Stimulated activated CD4-positive, alpha-beta T cell treated with anti-CD3 and anti-CD28 coated beads, Interleukin-2, amount 100 ng/mL, for 48 hours (primary cell): ENCODE measurements at regions not wholly inside any gene's neighbourhood (a gene's known extent, or its start where the extent isn't known, plus 50 kb on each side); places are given as distances from the start of the nearest gene placed in this dataset.

Experiments used
- DNase-seq, 2 donors: peaks; one replicate each; pipeline ENCODE4 v3.0.0-alpha.2; 2020

DNA sequence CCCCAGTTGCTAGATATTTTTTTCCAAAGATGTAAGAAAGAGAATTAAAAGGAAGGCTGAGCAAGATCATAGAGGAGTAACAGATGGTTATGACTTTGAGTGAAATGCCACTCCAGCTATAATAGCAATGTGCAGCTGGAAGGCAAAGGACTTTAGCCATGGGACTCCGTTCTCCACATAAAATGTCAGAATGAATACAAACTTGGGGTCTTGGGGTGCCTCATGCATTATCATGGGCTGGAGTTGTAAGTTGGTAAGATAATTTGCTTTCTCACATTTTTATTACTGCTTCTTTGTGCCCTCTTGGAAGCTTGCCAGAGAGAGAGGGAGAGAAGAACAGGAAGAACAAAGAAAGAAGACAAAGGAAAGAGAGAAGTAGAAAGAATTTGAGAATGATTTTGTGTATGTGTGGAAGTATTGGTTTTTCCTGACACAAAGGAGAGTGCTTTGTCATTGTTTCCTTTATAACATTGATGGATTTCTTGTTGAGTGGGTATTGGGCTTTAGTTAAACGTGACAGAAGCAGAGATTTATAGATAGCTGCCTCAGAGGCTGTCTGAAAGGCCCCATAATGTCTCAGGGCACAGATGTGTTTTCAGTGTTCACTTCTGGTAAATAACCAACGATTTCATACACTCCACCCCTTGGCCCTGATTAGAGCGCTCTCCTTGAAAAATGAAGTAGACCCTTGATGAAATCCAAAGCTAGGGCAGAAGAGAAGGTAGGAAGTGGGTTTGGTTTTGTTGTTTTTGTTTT is 715.3 kb downstream of the NR2F2 start:
- DNase-seq = no peak

DNA sequence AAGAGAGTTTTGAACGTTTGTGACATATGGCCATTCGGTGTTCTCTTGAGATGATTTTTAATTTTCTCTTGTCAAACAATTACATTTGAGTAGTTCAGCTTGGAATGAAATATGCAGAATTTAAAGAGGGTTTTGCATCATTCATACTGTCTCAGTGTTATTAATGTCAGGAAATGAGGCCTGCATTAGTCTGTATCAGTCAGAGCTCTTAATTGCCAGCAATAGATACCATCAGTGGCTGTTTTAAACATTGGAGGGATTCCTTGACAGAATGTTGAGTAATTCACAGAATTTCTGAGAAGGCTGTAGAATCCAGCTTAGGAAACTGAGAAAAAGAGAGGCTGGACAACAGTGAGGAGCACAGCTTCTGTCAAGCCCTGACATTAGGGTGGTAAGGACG is 722.0 kb downstream of the NR2F2 start:
- no peak for DNase-seq

DNA sequence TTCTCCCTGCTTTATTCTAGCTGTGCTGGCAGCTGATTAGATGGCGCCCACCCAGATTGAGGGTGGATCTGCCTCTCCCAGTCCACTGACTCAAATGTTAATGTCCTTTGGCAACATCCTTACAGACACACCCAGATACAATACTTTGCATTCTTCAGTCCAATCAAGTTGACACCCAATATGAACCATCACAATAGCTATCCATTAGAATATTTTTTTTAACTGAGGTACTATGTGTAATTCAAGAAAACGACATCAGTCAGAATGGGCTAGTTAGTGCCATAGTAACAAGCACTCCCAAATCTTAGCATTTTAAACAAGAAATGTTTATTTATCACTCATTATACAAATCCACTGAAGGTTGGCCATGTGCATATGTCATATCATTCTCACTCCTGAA is 723.1 kb downstream of the NR2F2 start:
- DNase-seq = no peak

DNA sequence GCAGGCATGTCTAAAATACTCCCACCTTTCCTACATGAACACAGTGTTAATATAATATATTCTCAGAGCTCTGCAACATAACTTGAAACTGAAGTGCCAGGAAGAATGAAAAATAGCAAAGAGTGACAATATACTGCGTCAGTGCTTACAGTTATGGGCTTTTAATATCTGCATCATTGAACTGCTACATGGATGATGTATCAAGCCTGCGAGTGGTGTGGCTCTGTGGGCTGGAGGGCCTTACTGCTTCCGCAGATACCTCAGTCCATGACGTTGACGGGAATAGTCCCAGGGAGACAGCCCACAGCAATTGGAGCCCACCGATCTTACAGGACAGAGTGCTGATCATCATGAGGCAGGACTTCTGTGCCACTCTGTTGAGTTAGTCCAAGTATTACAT is 727.0 kb downstream of the NR2F2 start:
- DNase-seq = no peak

DNA sequence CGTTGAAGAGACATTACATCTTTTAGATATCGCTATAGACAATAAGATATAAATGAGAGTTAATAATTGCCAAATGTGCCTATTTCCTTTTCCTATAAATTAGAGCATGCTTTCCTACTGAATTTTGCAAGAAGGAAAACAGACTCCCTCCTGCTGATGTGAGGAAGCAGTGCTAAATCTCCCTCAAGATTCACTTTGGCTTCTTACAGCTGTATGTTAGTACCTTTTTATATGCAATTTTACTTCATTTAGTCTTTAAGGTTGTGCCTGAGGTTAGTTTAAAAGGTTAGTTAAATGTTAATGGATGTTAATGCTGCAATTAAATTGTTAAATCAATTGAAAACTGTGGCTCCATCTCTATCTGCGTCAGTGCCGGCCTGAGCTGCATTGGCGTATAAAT is 728.8 kb downstream of the NR2F2 start:
- no peak for DNase-seq

DNA sequence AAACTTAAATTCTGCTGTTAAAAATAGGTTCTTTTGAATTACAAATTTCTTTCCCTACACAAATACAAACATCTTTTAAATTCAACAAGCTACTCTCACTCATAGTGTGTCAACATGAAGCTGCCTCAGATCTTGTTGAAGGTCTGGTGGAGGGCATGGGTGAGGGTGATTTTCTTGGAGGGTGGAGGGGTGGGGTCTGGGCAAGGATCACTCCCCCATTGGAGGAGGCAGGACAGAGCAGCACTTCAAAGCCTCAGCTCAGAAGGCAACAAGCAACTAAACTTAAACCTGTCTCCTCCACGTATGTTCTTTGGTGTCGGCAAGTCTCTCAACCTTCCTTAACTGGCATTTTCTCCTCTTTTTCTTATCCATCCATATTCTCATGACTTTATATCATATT is 730.9 kb downstream of the NR2F2 start:
- no peak for DNase-seq

DNA sequence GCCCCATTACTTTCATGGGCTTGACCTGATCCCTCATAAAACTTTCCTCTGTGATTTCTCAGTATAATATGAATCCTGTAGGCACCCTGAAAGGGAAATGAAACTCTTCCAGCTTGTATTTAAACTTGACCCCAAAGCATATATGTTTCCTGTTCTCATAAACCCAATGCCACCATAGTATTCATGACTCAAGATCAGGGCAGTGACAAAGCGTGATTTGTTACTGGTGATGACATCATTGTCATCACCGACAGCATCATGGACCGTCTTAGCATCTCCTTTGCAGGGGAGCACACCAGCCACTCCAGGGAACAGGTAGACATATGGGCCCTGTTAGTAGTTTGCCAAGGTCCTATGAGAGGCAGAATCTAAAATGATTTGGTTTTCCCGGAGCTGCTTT is 741.2 kb downstream of the NR2F2 start:
- no peak for DNase-seq

DNA sequence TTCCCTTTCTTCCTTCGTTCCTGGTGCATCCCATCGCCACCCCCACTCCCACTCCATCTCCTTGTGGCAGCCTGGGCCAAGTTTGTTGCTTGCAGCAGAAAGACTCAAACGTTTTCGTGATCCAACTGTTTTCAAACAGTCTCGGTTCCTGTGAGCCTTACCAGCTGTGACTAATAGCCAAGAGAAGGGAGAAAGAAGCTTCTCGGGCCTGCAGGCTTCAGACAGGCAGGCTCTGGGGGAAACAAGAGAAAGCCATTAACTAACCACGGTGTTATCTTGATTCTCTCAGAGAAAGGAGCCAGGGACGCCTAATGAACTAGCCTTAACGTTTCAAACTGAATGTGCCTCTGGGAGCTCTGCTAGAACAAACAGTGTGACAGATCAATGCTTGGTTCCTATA is 742.0 kb downstream of the NR2F2 start:
- no peak for DNase-seq

DNA sequence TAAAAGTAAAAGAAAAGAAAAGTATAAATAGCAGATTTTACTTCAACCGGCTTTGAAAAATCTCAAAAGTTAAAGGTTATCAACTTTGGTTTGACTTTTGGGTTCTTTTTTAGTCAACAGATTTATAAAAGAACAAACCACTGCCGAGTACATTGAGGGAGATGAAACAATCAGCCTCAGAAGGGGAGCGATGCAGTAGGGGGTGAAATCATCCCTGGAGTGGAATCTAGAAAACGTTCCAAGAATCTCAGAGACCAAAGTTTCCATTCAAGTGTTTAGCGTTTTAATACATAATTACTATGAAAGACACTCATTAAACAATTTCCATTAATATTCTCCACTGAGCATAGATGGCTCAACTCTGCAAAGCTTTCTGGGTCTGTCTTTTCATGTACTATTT is 745.5 kb downstream of the NR2F2 start:
- DNase-seq = no peak

DNA sequence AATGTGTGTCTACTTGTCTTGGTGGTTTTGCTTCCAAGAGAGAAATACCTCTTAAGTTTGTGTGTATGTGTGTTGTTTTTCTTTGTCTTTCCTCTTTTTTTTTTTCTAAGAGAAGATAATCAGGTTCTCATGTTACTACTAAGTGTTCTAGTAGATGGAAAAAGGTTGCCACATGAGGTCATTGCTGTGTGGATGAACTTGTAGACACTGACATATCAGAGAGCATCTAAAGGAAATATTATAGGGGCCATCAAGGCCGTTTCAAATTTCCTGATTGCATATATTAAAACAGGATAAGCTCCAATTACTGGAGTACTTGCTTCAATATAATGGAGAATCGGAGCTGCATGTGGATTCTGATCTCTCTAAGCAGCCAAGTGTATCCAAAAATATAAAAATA is 747.5 kb downstream of the NR2F2 start:
- no peak for DNase-seq

DNA sequence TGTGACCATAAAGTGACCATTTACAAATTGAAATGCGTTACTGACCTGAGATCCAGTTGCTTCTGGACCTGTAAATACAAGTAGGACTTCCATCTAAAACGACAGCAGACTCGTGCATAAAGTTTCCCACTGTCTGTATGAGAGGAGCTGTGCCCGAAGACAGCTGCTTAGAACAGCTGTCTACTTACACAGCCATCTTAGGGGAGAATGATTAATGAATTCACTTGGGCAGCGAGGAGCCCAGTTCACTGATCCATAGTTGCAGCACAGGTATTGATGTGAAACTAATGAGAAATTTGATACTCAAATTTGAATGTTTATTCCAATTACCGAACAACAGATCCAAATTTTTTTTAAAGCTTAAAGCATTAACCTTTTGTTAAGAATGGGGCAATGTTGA is 748.1 kb downstream of the NR2F2 start:
- no peak for DNase-seq

DNA sequence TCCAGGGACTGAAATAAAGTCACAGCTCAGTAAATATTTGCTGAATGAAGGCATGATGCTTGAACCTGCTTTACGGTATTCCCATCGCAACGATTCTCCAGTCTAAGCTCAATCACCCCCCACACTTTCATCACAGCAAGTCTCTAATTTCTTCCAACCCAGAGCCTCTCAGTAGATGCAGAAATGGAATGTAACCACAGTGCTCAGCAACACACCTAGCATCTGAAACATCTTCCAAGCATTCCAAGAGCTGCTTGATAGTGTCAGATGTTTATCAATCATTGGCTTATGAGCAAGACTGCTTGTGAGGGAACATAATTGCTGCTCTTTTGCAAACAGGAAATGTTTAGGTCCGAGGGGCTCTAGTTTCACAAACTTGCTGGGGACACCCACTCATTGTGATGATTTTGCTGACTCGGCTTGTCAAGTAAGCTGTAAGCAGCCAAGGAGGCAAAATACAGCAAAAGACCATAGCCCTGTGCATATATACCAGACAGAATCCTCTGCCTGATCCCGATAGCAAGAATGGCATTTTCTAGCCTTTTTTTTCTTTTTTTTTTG is 751.2 kb downstream of the NR2F2 start:
- DNase-seq = no peak

DNA sequence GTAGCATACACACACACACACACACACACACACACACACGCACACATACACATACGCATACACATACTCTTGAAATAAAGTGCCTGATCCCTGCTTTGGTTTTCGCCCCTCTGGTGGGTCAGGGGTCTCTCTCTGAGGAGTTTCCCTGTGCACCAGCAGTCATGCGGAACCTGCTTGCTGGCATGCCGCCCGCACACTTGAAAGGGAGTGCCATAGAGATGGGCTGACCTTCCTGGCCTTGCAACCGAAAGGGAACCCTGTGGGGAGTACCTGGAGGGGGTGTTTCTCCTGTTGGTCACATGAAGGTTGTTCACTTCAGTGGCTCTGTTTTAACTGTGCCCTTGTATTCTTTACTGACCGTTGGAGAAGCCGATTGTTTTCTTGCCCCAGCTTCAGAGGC is 752.3 kb downstream of the NR2F2 start:
- DNase-seq = no peak

DNA sequence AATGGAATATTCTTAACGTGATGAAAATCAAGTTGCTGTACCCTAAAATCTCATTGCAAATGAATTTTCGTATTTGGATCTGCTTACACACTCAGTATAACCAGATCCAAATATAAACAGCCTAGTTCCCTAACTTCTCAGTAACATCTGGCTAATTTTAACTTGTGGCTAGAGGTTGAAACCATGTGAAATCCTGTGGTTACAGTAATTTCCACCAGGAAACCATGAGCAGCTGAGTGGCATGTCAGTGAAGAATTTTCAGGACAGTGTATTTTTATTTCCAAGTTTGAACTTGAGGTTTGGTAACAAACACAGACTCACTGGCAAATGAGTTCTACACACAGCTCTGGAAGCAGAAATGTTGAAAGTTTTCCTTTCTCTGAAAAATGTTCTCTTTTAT is 754.1 kb downstream of the NR2F2 start:
- DNase-seq = no peak

DNA sequence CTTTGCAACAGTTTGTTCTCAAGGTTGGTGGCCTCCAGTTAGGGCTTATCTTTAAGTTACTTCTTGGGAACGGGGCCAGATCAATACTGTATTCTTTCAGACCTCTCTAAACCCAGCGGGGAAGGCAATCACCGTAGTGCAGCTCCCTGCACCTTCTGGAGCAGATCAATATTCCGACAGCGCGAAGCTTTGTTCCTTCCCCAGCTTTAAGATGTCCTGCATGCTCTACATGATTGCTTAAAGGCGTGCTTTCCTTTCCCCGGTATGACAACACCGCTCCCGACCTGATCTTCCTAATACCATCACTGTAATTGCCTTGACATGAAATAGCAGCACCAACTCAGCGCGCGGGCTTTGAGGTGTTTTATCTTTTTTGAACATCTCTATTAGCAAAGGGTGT is 755.2 kb downstream of the NR2F2 start:
- DNase-seq = no peak

DNA sequence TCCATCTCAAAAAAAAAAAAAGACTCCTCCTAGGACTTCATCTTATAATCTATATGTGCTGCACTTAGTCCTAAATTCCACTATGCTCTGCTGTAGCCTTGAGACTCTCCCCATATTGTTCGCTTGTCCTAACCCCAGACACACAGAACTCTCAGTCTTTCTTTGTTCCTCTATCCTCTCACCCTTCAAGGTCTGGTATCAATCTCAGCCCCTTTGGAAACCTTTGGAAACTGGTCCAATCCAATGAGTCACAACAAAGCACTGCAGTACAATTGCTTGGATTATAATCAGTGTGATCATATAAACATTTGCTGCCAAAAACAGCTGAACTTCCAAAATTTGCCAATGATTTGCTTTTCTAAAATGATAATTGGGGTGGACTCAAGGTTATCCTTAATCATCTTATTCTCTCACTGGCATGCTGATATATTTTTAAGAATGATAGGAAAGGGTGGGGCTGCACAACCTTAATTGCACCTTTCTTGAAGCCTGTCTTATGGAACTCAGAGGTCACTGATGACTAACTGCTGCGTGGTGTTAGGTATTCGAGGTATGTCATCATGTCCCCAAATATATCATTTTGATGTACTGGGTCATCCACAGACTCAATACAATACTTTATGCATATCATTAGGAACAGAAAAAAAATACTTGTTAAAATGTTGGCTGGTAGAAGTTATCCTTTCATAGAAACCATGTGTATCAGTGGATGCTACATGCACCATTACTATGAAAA is 756.7 kb downstream of the NR2F2 start:
- DNase-seq = no peak

DNA sequence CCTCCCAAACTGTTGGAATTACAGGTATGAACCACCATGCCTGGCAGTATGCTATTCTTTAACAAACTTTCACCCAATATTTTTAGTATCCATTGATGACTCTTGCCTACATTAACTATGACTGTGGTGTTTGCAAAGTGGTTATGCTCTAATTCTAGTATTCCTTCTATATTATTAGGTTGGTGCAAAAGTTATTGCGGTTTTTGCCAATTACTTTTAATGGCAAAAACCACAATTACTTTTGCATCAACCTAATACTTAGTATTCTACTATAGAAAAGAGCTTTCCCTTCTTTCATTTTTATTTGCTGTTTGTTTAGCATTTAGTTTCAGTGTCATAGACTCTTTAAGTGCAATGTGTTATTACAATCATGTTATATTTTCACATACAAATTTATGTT is 760.6 kb downstream of the NR2F2 start:
- DNase-seq = no peak

DNA sequence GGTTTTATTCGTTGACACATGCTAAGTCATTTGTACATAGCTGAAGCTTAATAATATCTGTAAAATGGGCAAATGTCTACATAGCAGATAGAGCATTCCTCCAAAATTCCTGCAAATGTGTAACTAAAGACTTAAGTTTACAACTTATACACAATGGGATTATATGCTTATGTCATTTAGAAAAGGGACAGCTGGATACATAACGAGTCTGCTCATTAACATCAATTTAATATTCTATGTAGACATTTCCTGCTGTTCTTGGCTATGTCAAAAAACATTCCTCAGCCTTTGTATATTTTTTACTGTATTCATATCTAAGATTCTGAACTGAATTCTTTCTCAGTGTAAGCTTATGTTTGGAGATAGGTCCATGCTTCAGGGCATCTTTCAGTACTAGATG is 762.2 kb downstream of the NR2F2 start:
- DNase-seq = no peak

DNA sequence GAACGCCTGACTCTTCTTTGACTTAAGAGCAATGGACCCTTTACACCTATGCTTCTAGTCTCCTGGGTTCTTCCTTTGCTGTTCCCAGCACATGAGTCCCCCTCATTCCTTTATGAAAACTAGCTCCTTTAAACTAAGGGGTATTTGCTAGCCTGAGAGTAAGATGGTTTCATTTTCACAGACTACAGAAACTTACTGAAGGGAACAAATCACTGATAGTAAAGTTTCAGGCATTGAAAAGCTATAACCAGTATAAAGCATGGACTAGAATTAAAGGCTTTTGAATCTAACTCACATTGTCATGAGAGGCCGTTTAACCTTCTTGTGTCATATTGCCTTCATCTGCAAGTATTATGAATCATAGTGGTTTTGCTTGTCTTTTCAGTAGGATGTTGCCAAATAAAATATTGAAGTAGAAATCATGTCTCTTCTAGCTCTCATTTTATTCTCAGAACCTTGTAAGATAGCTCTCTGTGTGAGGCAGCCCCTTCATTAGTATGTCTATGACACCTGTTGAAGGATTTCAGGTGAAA is 765.9 kb downstream of the NR2F2 start:
- DNase-seq = no peak

DNA sequence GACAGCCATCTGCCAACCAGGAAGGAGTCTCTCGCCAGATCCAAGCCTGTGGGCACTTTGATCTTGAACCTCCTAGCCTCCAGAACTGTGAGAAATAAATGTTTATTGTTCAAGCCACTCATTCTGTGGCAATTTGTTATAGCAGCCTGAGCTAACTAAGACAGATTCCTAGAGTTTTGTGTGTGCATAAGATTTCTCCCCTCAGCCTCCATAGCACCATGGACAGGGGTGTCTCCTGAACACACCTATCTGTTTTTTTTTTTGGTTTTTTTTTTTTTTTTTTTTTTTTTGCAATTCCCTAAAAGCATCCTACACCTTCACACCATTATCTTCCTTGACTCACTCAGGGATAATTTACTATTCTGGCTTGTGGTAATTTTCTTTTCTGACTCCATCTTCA is 768.5 kb downstream of the NR2F2 start:
- DNase-seq = no peak

DNA sequence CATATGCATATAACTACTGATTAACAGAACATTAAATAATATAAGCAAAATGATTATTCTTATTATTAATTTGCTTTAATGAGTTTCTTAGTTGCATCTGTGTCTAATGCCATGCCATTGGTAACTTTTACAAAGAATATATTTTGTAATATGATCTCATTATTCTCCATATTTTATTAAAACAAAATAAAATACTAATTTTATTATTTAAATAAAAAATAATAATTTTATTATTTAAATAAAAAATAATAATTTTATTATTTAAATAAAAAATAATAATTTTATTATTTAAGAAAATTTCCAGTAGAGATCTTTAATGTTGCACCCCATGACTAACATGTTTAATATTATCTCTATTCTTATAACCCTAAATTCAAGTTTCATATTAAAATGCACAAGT is 771.1 kb downstream of the NR2F2 start:
- DNase-seq = no peak

DNA sequence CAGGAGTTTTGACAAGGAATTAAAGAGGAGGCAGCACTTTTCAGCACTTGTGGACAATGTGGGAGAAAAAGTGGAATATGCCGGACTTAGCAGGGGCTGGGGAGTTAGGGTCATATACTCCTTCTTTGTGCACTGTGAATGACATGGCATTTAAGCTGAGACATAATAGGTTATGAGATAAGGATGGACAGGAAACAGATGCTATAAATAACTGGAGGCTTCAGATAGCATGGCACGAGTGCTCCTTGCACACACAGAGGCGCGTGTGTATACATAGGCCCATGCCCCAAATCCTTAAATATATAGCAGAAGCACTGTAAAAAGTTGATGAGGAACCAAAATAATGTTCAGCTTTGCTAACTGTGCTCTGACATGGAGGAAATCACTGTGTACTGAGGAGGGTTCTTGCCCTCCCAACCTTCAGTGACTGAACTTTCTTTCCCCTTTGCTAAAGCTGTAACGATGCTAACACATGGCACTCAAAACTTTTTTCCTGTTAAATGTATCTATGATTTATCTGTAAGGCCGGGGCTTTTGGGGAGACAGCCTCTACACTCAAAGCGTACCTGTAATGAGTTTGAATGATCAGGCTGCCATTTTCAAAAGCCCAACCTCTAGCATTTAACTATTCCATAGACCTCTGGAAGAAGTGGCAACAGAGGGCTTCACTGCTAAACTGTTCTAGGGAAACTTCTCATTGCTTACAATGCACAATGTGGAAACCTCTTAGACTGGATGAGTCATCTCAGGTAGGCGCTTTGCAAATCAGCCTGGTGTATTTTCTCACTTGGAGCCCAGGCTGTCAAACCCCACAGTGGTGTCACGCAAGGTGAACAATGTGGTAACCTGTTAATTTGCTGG is 784.6 kb downstream of the NR2F2 start:
- DNase-seq = no peak

DNA sequence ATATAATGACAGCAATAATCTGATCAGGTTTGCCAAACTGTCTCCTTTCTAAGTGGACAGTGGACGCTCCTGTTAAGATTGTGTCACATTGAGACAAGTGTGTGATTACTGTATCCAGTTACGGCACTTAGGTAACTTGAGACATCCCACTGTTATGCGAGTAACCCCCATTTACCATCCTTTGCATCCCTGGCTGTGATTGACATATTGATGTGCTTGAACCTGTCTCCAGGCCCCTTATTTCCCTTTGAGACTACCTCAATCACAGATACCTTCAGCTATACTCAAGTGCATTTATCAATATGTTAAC is 785.2 kb downstream of the NR2F2 start:
- no peak for DNase-seq

DNA sequence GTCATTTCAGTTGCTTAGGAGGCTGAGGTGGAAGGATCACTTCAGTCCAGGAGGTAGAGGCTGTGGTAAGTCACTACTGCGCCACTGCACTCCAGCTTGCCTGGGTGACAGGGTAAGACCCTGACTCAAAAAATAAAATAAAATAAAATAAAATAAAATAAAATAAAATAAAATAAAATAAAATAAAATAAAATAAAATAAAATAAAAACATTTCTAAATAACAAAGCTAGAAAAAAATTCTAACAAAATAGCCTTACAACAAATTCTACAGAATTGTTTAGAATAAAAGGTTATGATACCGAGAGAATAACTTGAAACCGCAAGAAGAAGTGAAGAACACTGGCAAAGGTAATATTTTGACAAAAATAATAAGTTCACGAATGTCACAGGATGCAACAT is 794.3 kb downstream of the NR2F2 start:
- DNase-seq = no peak
